Fibroblast of lung (primary cell): ENCODE measurements at regions not wholly inside any gene's neighbourhood (a gene's known extent, or its start where the extent isn't known, plus 50 kb on each side); places are given as distances from the start of the nearest gene placed in this dataset.

Experiments used
- DNase-seq, 2 donors: peaks; one replicate each; pipeline versions ENCODE4 v3.0.0 to v3.0.0-alpha.2; 2010; ENCODE audit warnings: low read depth in 2 of 2
- H2AFZ ChIP-seq: 2 replicates; pipeline ENCODE4 v1.5.1; 2012; ENCODE audit warnings: low read length, control low read depth, inconsistent platforms
- H3K27ac ChIP-seq: 2 replicates; pipeline ENCODE4 v1.5.1; 2011; ENCODE audit warnings: low read length, control low read depth; ENCODE audit not compliant: insufficient read depth
- H3K27me3 ChIP-seq: 2 replicates; pipeline ENCODE4 v1.5.1; 2011; ENCODE audit warnings: mild to moderate bottlenecking, low read length; ENCODE audit not compliant: control insufficient read depth, insufficient read depth
- H3K36me3 ChIP-seq: 2 replicates; pipeline ENCODE4 v1.5.1; 2011; ENCODE audit warnings: low read length; ENCODE audit not compliant: control insufficient read depth, insufficient read depth
- H3K4me1 ChIP-seq: 2 replicates; pipeline ENCODE4 v1.5.1; 2011; ENCODE audit warnings: low read length; ENCODE audit not compliant: control insufficient read depth, insufficient read depth; ENCODE audit errors: extremely low read depth
- H3K4me2 ChIP-seq: 2 replicates; pipeline ENCODE4 v1.5.1; 2011; ENCODE audit warnings: low read length, control low read depth; ENCODE audit not compliant: insufficient read depth; ENCODE audit errors: extremely low read depth
- H3K4me3 ChIP-seq, 4 experiments: fragments of 200-600 bp in 1 of 4; sonication (generic) in 1 of 4; replicated peaks in 1 of 4; 2 replicates each; pipeline ENCODE4 v1.5.1; 2011 to 2016; ENCODE audit warnings: low read length in 4 of 4, low read depth in 3 of 4, mild to moderate bottlenecking in 3 of 4, control low read depth in 2 of 4, inconsistent platforms in 1 of 4, mixed read lengths in 1 of 4; ENCODE audit not compliant: insufficient read depth in 1 of 4; ENCODE audit errors: control extremely low read depth in 1 of 4
- H3K79me2 ChIP-seq: 2 replicates; pipeline ENCODE4 v1.5.1; 2012; ENCODE audit warnings: mild to moderate bottlenecking, low read length, inconsistent platforms; ENCODE audit not compliant: control insufficient read depth, insufficient read depth
- H3K9ac ChIP-seq: 2 replicates; pipeline ENCODE4 v1.5.1; 2011; ENCODE audit warnings: mild to moderate bottlenecking, low read length, control low read depth; ENCODE audit not compliant: insufficient read depth
- H3K9me3 ChIP-seq: 2 replicates; pipeline ENCODE4 v1.5.1; 2012; ENCODE audit warnings: low read depth, low read length; ENCODE audit not compliant: control insufficient read depth, insufficient read depth
- H4K20me1 ChIP-seq: 2 replicates; pipeline ENCODE4 v1.5.1; 2011; ENCODE audit warnings: low read length; ENCODE audit not compliant: control insufficient read depth, insufficient read depth; ENCODE audit errors: extremely low read depth
- CTCF ChIP-seq, 2 donors: IDR thresholded peaks in 1 of 2; conservative IDR thresholded peaks in 1 of 2; 1 replicate in 1 of 2; 2 replicates in 1 of 2; pipeline ENCODE4 v1.5.1; 2011 to 2012; ENCODE audit warnings: low read length in 2 of 2, control low read depth in 1 of 2, inconsistent platforms in 1 of 2, low read depth in 1 of 2, mild to moderate bottlenecking in 1 of 2
- EZH2 ChIP-seq: IDR thresholded peaks from 2 replicates; pipeline ENCODE4 v1.5.1; 2012; ENCODE audit warnings: low read length, control low read depth, mild to moderate bottlenecking; ENCODE audit errors: missing control alignments

- Histone ChIP-seq H3K4me2 (no peak overlapping the region), H2AFZ (no peak overlapping the region), H3K79me2 (no peaks in the 10 kb centered on the region), H3K4me1 (no peaks in the 10 kb centered on the region), H3K27ac (no peak overlapping the region), H3K27me3 (no peaks in the 10 kb centered on the region), H4K20me1 (no peaks in the 10 kb centered on the region), H3K4me3 (no peak overlapping the region), H3K9me3 (no peaks in the 10 kb centered on the region), H3K9ac (no peak overlapping the region), H3K36me3 (no peaks in the 10 kb centered on the region)
- DNase-seq = no peak
- TF ChIP-seq EZH2 = no peak
- TF ChIP-seq CTCF (conservative IDR thresholded peaks at IDR 0.05 in 1 of 2, IDR thresholded peaks at IDR 0.05 in 1 of 2; ENCODE audit: low read depth in 1 of 2, low read length in 2 of 2) = no peak
Observed at GRCh38 chr3:87125116-87125515, 102.0 kb upstream of the CHMP2B start.

GRCh38 chr3:87122766-87123165, 104.3 kb upstream of the CHMP2B start:
- Histone ChIP-seq H2AFZ (no peak overlapping the region), H3K9me3 (no peaks in the 10 kb centered on the region), H3K27ac (no peak overlapping the region), H3K4me3 (no peak overlapping the region), H3K4me1 (no peaks in the 10 kb centered on the region), H3K27me3 (no peaks in the 10 kb centered on the region), H4K20me1 (no peaks in the 10 kb centered on the region), H3K79me2 (no peaks in the 10 kb centered on the region), H3K4me2 (no peak overlapping the region), H3K9ac (no peak overlapping the region), H3K36me3 (no peaks in the 10 kb centered on the region)
- no peak for DNase-seq
- TF ChIP-seq EZH2 = no peak
- TF ChIP-seq CTCF (conservative IDR thresholded peaks at IDR 0.05 in 1 of 2, IDR thresholded peaks at IDR 0.05 in 1 of 2; ENCODE audit: low read depth in 1 of 2, low read length in 2 of 2) = no peak

GRCh38 chr3:87121856-87122255, 105.3 kb upstream of the CHMP2B start:
- Histone ChIP-seq H3K27me3 (no peaks in the 10 kb centered on the region), H3K27ac (no peak overlapping the region), H2AFZ (no peak overlapping the region), H3K4me1 (no peaks in the 10 kb centered on the region), H3K79me2 (no peaks in the 10 kb centered on the region), H3K9ac (no peak overlapping the region), H3K4me2 (no peak overlapping the region), H3K9me3 (no peaks in the 10 kb centered on the region), H3K4me3 (no peak overlapping the region), H3K36me3 (no peaks in the 10 kb centered on the region), H4K20me1 (no peaks in the 10 kb centered on the region)
- no peak for DNase-seq
- TF ChIP-seq CTCF (conservative IDR thresholded peaks at IDR 0.05 in 1 of 2, IDR thresholded peaks at IDR 0.05 in 1 of 2; ENCODE audit: low read depth in 1 of 2, low read length in 2 of 2) (no peak), EZH2 (no peak)
